ENCODE measurements at regions not wholly inside any gene's neighbourhood (a gene's known extent, or its start where the extent isn't known, plus 50 kb on each side); places are given as distances from the start of the nearest gene placed in this dataset.

DNA sequence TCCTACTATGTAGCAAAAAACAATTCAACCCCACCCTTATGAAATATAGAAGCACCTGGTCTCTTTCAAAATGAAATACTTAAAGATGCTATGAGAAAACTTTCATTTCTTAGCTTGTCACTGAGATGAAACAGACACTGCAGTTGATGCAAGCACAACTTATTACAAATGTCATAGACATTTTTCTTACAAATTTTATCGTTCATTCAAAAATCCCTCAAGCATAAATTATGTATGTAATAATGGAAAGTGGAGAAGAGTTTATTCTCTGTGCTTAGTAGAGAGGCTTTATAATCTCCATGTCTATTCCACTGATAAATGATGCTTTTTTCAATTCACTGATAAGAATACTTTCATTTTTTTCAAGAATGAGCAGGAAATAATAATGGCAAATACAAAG lies 1943.9 kb upstream of the IGFBP7 start:
- no peak for FAIRE-seq
- no peak overlapping the region for H3K14ac ChIP-seq (ENCODE audit: insufficient read length)

More for the DNA sequence above, 1943.9 kb upstream of the IGFBP7 start:
- no peak overlapping the region for H4K5ac ChIP-seq (ENCODE audit: insufficient read length, low read depth, low read length)
- no peak overlapping the region for H2BK15ac ChIP-seq (ENCODE audit: low read length)
- no peak overlapping the region for H2BK5ac ChIP-seq (ENCODE audit: low read depth, low read length)
- no peak overlapping the region for H3K4ac ChIP-seq (replicated peaks; ENCODE audit: insufficient read length, low read depth, low read length)
- TF ChIP-seq, protein P1, sequence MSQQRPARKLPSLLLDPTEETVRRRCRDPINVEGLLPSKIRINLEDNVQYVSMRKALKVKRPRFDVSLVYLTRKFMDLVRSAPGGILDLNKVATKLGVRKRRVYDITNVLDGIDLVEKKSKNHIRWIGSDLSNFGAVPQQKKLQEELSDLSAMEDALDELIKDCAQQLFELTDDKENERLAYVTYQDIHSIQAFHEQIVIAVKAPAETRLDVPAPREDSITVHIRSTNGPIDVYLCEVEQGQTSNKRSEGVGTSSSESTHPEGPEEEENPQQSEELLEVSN (IDR thresholded peaks at IDR 0.05) = no peak
- TF ChIP-seq ASH2L (IDR thresholded peaks at IDR 0.05; ENCODE audit: low read length) (no peak), YY1 (IDR thresholded peaks at IDR 0.05; ENCODE audit: low read depth, low read length) (no peak)
- H3K9me3 ChIP-seq (ENCODE audit: insufficient read depth in 2 of 2, low read depth in 1 of 2, low read length in 1 of 2) = no peaks in the 10 kb centered on the region
- no peak overlapping the region for H2BK20ac ChIP-seq (ENCODE audit: low read length)
- no peaks in the 10 kb centered on the region for H3K36me3 ChIP-seq (ENCODE audit: control insufficient read depth in 2 of 4, insufficient read depth in 4 of 4, low read length in 3 of 4)
- POLR2A ChIA-PET (ENCODE audit: partially characterized antibody) = no interaction called here
- H4K91ac ChIP-seq (replicated peaks; ENCODE audit: insufficient read length, low read length) = no peak overlapping the region
- no peak overlapping the region for H2BK12ac ChIP-seq (ENCODE audit: low read depth, low read length)
- no peak overlapping the region for H3K56ac ChIP-seq (replicated peaks; ENCODE audit: insufficient read length, low read depth, low read length)
- no peak for DNase-seq (ENCODE audit: low read depth in 1 of 2, low spot score in 2 of 2)
- no peak overlapping the region for H4K8ac ChIP-seq (ENCODE audit: extremely low read depth, insufficient read depth, low read length)
- CTCF ChIA-PET (ENCODE audit: partially characterized antibody) = no interaction called here
- no peak overlapping the region for H2AFZ ChIP-seq (ENCODE audit: low read length)
- no peak overlapping the region for H2AK5ac ChIP-seq (ENCODE audit: low read depth, low read length)
- no peaks in the 10 kb centered on the region for H3K23me2 ChIP-seq (ENCODE audit: low read depth, low read length)
- no peak overlapping the region for H3K18ac ChIP-seq (ENCODE audit: extremely low read depth, low read length)
- H2BK120ac ChIP-seq (replicated peaks; ENCODE audit: low read depth, low read length) = no peak overlapping the region
- H3K4me2 ChIP-seq (ENCODE audit: insufficient read depth in 1 of 2, low read depth in 2 of 2, low read length in 2 of 2) = no peak overlapping the region
- H3K9ac ChIP-seq (replicated peaks in 1 of 4; ENCODE audit: extremely low read depth in 1 of 4, low read depth in 3 of 4, low read length in 3 of 4) = no peak overlapping the region
- no peak overlapping the region for H3K23ac ChIP-seq (ENCODE audit: insufficient read length)
- no peak overlapping the region for H3K27ac ChIP-seq (ENCODE audit: low read depth, low read length)
- 85% methylated on average over 1 of the region's 1 CpG; no CpG with 5 or more reads in 1 of the 2 experiments for WGBS, 2 experiments (ENCODE audit: extremely low coverage in 1 of 2, insufficient coverage in 1 of 2, insufficient read length in 1 of 2, insufficient replicate concordance in 2 of 2, low coverage in 1 of 2, low lambda C conversion rate in 2 of 2, missing lambda C conversion rate in 1 of 2)
- H3K79me1 ChIP-seq (ENCODE audit: low read depth, low read length) = no peaks in the 10 kb centered on the region
- no peaks in the 10 kb centered on the region for H3K79me2 ChIP-seq (ENCODE audit: control insufficient read depth in 1 of 2, insufficient read depth in 2 of 2, low read length in 2 of 2)
- no peak overlapping the region for H3K4me3 ChIP-seq (ENCODE audit: extremely low read depth in 1 of 4, insufficient read depth in 2 of 4, low read depth in 3 of 4, low read length in 4 of 4)
- no peaks in the 10 kb centered on the region for H4K20me1 ChIP-seq (replicated peaks in 1 of 2; ENCODE audit: control insufficient read depth in 1 of 2, insufficient read depth in 2 of 2, low read length in 2 of 2)
- H3K27me3 ChIP-seq (replicated peaks in 1 of 4; ENCODE audit: control insufficient read depth in 3 of 4, extremely low read depth in 1 of 4, insufficient read depth in 3 of 4, low read length in 3 of 4) = no peaks in the 10 kb centered on the region
- H3K4me1 ChIP-seq (replicated peaks in 1 of 4; ENCODE audit: control insufficient read depth in 3 of 4, insufficient read depth in 4 of 4, low read length in 3 of 4) = no peaks in the 10 kb centered on the region
